Thyroid gland (tissue), 4 donors: ENCODE measurements at regions not wholly inside any gene's neighbourhood (a gene's known extent, or its start where the extent isn't known, plus 50 kb on each side); places are given as distances from the start of the nearest gene placed in this dataset.

Experiments
- DNase-seq, 2 donors: peaks; one replicate each; pipeline ENCODE4 v3.0.0-alpha.2; 2019
- H3K27ac ChIP-seq, 3 donors: fragments of 200-600 bp; sonication (generic); 1 replicate in 2 of 3; 2 replicates in 1 of 3; pipeline ENCODE4 v1.5.1; 2016 to 2019; ENCODE audit warnings: mild to moderate bottlenecking in 1 of 3, moderate library complexity in 1 of 3
- H3K27me3 ChIP-seq: fragments of 200-600 bp; sonication (generic); one replicate; pipeline ENCODE4 v1.5.1; 2019
- H3K36me3 ChIP-seq, 2 donors: fragments of 200-600 bp; sonication (generic); one replicate each; pipeline ENCODE4 v1.5.1; 2016 to 2019
- H3K4me1 ChIP-seq, 2 donors: fragments of 200-600 bp; sonication (generic); one replicate each; pipeline ENCODE4 v1.5.1; 2017 to 2019
- H3K4me3 ChIP-seq, 3 donors: fragments of 200-600 bp; sonication (generic); replicated peaks in 1 of 3; 1 replicate in 2 of 3; 2 replicates in 1 of 3; pipeline ENCODE4 v1.5.1; 2016; ENCODE audit warnings: mild to moderate bottlenecking in 1 of 3
- H3K9me3 ChIP-seq: fragments of 200-600 bp; sonication (generic); one replicate; pipeline ENCODE4 v1.5.1; 2017
- POLR2A ChIP-seq, 2 donors: fragments of 450-650 bp; IDR thresholded peaks; one replicate each; pipeline ENCODE4 v1.6.1; 2017; ENCODE audit warnings: antibody characterized with exemption in 2 of 2, mild to moderate bottlenecking in 2 of 2, moderate library complexity in 1 of 2
- WGBS, 2 donors: methylation state at CpG; one replicate each; pipeline ENCODE4 v1.1.5; 2017; 5-methylcytosine and 5-hydroxymethylcytosine counted together
- intact Hi-C: fragments of 100-400 bp; cut with DNase I; formaldehyde crosslinking; loops from one replicate; pipeline ENCODE4 v1.15.1; 2023
- TF ChIP-seq, protein P1 (sequence below), 6 experiments: fragments of 200-600 bp in 3 of 6; fragments of 450-650 bp in 3 of 6; sonication (generic) in 3 of 6; IDR thresholded peaks; one replicate each; pipeline ENCODE4 v1.5.1; 2016 to 2019; ENCODE audit warnings: antibody characterized with exemption in 6 of 6, mild to moderate bottlenecking in 2 of 6, inconsistent platforms in 1 of 6, moderate library complexity in 1 of 6

DNA sequence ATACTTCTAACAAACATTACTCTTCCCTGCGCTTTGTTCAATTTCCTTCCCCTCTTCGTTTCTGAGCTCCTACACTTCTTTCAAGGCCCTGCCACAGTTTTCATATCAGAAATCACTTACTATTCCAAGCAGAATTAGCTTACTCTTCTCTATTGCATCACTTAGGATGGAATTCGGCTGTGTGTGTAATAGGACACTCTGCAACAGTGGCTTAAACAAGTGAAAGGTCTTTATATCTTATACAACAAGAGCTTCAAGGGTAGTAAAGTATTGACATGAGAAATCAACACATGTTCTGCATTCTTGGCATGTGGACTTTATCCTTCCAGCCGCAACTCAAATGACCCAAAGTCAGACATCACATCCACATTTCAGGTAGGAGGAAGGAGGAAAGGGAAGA lies 279.6 kb downstream of the PCDH20 start:
- H3K27me3 ChIP-seq: no peaks in the 10 kb centered on the region
- 68 to 76% methylated on average over 4 of the region's 4 CpGs for WGBS, 2 donors
- H3K4me1 ChIP-seq: no peaks in the 10 kb centered on the region
- DNase-seq: no peak
- TF ChIP-seq, protein P1, sequence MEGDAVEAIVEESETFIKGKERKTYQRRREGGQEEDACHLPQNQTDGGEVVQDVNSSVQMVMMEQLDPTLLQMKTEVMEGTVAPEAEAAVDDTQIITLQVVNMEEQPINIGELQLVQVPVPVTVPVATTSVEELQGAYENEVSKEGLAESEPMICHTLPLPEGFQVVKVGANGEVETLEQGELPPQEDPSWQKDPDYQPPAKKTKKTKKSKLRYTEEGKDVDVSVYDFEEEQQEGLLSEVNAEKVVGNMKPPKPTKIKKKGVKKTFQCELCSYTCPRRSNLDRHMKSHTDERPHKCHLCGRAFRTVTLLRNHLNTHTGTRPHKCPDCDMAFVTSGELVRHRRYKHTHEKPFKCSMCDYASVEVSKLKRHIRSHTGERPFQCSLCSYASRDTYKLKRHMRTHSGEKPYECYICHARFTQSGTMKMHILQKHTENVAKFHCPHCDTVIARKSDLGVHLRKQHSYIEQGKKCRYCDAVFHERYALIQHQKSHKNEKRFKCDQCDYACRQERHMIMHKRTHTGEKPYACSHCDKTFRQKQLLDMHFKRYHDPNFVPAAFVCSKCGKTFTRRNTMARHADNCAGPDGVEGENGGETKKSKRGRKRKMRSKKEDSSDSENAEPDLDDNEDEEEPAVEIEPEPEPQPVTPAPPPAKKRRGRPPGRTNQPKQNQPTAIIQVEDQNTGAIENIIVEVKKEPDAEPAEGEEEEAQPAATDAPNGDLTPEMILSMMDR (IDR thresholded peaks at IDR 0.05): no peak
- TF ChIP-seq POLR2A (IDR thresholded peaks at IDR 0.05): no peak
- H3K36me3 ChIP-seq: no peaks in the 10 kb centered on the region
- no peaks in the 10 kb centered on the region for H3K9me3 ChIP-seq
- intact Hi-C loops: no loop called here
- no peak overlapping the region for H3K4me3 ChIP-seq
- H3K27ac ChIP-seq: no peak overlapping the region

DNA sequence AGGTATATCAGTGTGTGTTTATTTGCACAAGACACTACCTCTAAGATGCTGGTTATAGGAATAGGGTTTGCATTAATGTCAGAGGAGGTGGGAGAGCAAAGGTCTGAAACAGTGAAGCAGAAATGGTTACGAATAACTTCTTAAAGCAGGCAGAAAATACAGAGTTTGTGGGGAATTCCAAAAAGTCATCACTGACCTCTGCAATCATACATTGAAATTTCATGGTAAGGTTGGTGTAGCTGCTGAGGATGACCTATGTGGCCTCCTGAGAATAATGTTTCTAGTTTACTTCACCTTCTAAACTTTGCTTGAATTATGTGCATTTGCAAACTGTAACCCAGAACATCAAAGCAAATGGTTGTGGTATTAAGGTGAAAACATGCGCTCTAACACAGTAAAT lies 280.1 kb downstream of the PCDH20 start:
- H3K4me3 ChIP-seq: no peak overlapping the region
- DNase-seq: no peak
- WGBS, 2 donors: 91 to 96% methylated on average over 2 of the region's 2 CpGs
- no peaks in the 10 kb centered on the region for H3K4me1 ChIP-seq
- no peak for TF ChIP-seq POLR2A (IDR thresholded peaks at IDR 0.05)
- TF ChIP-seq, protein P1 (IDR thresholded peaks at IDR 0.05): no peak
- H3K9me3 ChIP-seq: no peaks in the 10 kb centered on the region
- no peak overlapping the region for H3K27ac ChIP-seq
- intact Hi-C loops: no loop called here
- no peaks in the 10 kb centered on the region for H3K27me3 ChIP-seq
- H3K36me3 ChIP-seq: no peaks in the 10 kb centered on the region

DNA sequence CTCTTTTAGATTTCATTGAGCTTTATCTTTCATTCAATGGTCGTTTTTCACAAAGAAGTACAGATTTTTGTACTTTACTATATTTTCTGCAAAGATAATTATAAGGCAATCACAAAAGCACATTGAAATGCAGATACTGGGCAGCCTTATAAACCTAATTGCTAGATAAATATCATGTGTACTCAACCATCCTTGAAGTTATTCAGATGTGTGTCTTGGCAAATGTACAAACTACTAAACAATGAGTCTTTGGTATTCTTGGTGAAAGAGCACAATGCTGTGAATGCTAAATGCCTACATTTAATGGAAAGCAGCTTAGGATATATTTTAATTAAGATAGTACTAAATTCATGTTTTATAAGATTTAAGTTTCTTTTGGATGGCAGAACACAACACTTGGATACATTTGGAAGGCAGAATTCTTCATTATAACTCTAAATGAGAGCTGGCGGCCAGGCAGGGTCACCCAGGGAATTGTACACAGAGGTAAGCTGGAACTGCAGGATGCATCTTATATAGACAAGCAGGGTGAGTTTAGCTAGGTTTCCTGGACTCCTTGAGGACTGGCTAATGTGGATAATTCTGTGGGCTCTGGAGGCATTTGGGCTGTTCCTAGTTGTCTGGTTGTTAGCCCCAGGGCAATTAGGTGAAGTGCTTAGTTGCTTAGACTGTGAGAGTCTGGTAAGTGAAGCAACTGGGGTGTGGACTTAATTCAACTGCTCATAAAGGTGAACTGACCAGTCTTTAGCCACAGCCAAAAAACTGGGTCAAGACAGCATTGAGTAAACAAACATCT lies 286.6 kb downstream of the PCDH20 start:
- 57 to 67% methylated on average over 2 of the region's 2 CpGs for WGBS, 2 donors
- intact Hi-C loops: no loop called here
- TF ChIP-seq, protein P1 (IDR thresholded peaks at IDR 0.05): no peak
- TF ChIP-seq POLR2A (IDR thresholded peaks at IDR 0.05): no peak
- Histone ChIP-seq H3K9me3 (no peaks in the 10 kb centered on the region), H3K27me3 (no peaks in the 10 kb centered on the region), H3K4me1 (peaks cover 0 to 4% of the 10 kb centered on the region in 2 donors), H3K27ac (no peak overlapping the region), H3K4me3 (no peak overlapping the region), H3K36me3 (no peaks in the 10 kb centered on the region)
- DNase-seq: no peak

DNA sequence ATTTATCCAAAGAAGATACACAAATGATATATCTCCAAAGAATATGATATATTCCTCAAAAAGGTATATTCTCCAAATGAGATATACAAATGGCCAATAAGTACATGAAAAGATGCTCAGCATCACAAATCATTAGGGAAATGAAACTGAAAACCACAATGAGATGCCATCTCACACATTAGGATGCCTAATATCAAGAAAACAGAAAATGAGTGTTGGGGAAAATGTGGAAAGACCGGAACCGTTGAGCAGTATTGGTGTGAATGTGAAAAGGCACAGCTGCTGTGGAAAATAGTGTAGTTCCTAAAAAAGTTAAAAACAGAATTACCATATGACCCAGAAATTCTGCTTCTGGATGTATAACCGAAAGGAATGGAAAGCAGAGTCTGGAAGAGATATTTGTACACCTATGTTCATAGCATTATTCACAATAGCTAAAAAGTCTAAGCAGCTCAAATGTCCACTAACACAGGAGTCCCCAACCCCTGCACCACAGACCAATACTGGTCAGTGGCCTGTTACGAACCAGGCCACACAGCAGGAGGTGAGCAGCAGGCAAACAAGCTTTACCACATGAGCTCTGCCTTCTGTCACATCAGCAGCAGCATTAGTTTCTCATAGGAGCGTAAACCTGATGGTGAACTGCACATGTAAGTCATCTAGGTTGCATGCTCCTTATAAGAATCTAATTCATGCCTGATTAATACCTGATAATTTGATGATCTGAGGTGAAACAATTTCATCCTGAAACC lies 291.9 kb downstream of the PCDH20 start:
- H3K9me3 ChIP-seq: no peaks in the 10 kb centered on the region
- TF ChIP-seq, protein P1 (IDR thresholded peaks at IDR 0.05): no peak
- no peak for TF ChIP-seq POLR2A (IDR thresholded peaks at IDR 0.05)
- H3K4me3 ChIP-seq: no peak overlapping the region
- intact Hi-C loops: no loop called here
- H3K27me3 ChIP-seq: no peaks in the 10 kb centered on the region
- no peak overlapping the region for H3K27ac ChIP-seq
- WGBS, 2 donors: 83 to 89% methylated on average over 5 of the region's 5 CpGs
- no peaks in the 10 kb centered on the region for H3K4me1 ChIP-seq
- H3K36me3 ChIP-seq: no peaks in the 10 kb centered on the region
- no peak for DNase-seq

DNA sequence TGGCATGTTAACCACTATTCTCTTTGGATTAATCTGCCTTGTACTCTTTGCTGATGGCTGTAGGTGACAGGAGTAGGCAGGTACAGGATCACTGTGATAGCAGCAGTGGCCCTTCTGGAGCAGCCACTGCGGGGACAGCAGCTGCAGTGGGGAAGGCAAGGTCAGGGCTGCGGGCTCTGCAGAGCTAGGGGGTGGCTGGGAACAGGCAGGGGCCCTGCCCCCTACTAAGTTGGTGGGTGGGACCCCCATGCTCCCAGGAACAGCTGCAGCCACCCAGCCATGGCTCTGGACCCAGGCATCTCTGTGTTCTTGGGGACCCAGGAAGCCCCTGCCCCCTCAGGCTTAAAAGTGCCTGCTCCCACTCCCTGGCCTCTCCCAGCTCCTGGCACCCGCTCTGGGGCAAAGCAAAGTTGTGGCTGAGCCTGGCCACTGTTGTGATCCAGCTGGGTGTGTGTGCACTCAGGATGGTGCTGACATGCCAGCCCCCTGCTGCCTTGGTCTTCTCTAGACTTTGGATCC lies 302.4 kb downstream of the PCDH20 start:
- H3K36me3 ChIP-seq: no peaks in the 10 kb centered on the region
- no peaks in the 10 kb centered on the region for H3K4me1 ChIP-seq
- no peaks in the 10 kb centered on the region for H3K9me3 ChIP-seq
- no peaks in the 10 kb centered on the region for H3K27me3 ChIP-seq
- TF ChIP-seq, protein P1 (IDR thresholded peaks at IDR 0.05): no peak
- no peak for TF ChIP-seq POLR2A (IDR thresholded peaks at IDR 0.05)
- no peak for DNase-seq
- intact Hi-C loops: no loop called here
- no peak overlapping the region for H3K4me3 ChIP-seq
- no peak overlapping the region for H3K27ac ChIP-seq
- 76 to 94% methylated on average over 3 of the region's 3 CpGs for WGBS, 2 donors
